Thymus (tissue), 11 donors: ENCODE measurements at regions not wholly inside any gene's neighbourhood (a gene's known extent, or its start where the extent isn't known, plus 50 kb on each side); places are given as distances from the start of the nearest gene placed in this dataset.

Experiments
- DNase-seq, 9 donors: peaks; one replicate each; pipeline ENCODE4 v3.0.0-alpha.2; 2013; ENCODE audit warnings: low spot score in 9 of 9, low read depth in 6 of 9, missing footprints in 1 of 9
- H3K27ac ChIP-seq, 2 donors: one replicate each; pipeline ENCODE4 v1.5.1; 2013; ENCODE audit warnings: control low read depth in 1 of 2, low read depth in 1 of 2, low read length in 1 of 2, mild to moderate bottlenecking in 1 of 2, moderate library complexity in 1 of 2
- H3K27me3 ChIP-seq, 2 donors: one replicate each; pipeline ENCODE4 v1.5.1; 2013; ENCODE audit warnings: low read length in 1 of 2; ENCODE audit not compliant: control insufficient read depth in 2 of 2, insufficient read depth in 1 of 2
- H3K36me3 ChIP-seq, 2 donors: one replicate each; pipeline ENCODE4 v1.5.1; 2013; ENCODE audit warnings: low read length in 1 of 2, mild to moderate bottlenecking in 1 of 2, moderate library complexity in 1 of 2; ENCODE audit not compliant: control insufficient read depth in 2 of 2, insufficient read depth in 2 of 2
- H3K4me1 ChIP-seq, 2 donors: one replicate each; pipeline ENCODE4 v1.5.1; 2013; ENCODE audit warnings: low read length in 2 of 2; ENCODE audit not compliant: control insufficient read depth in 2 of 2, insufficient read depth in 2 of 2
- H3K4me3 ChIP-seq, 2 donors: one replicate each; pipeline ENCODE4 v1.5.1; 2013; ENCODE audit warnings: low read length in 2 of 2, control low read depth in 1 of 2, mild to moderate bottlenecking in 1 of 2
- H3K9me3 ChIP-seq, 2 donors: one replicate each; pipeline ENCODE4 v1.5.1; 2013; ENCODE audit warnings: low read length in 1 of 2, mild to moderate bottlenecking in 1 of 2; ENCODE audit not compliant: control insufficient read depth in 2 of 2, insufficient read depth in 1 of 2
- WGBS: extraction: QIAGEN DNeasy Blood & Tissue Kit; methylation state at CpG from one replicate; pipeline ENCODE4 v1.1.7; 2013; 5-methylcytosine and 5-hydroxymethylcytosine counted together
- donor health status: healthy.

GRCh38 chr12:67420506-67420905 lies 151.3 kb downstream of the CAND1 start:
- Histone ChIP-seq H3K27ac (peak overlapping the region; percentile 15 to 18), H3K27me3 (no peaks in the 10 kb centered on the region), H3K4me1 (no peaks in the 10 kb centered on the region), H3K36me3 (no peaks in the 10 kb centered on the region), H3K4me3 (no peak overlapping the region), H3K9me3 (no peaks in the 10 kb centered on the region)
- WGBS, result 92% methylated on average over 3 of the region's 3 CpGs
- DNase-seq, result no peak

GRCh38 chr12:67422081-67422480 lies 152.9 kb downstream of the CAND1 start:
- 99% methylated on average over 3 of the region's 3 CpGs for WGBS
- no peak overlapping the region for H3K27ac ChIP-seq
- no peaks in the 10 kb centered on the region for H3K4me1 ChIP-seq
- no peaks in the 10 kb centered on the region for H3K9me3 ChIP-seq
- no peak overlapping the region for H3K4me3 ChIP-seq
- no peaks in the 10 kb centered on the region for H3K27me3 ChIP-seq
- H3K36me3 ChIP-seq, result no peaks in the 10 kb centered on the region
- no peak for DNase-seq

- no peak overlapping the region for H3K4me3 ChIP-seq
- no peaks in the 10 kb centered on the region for H3K9me3 ChIP-seq
- no peaks in the 10 kb centered on the region for H3K36me3 ChIP-seq
- H3K27ac ChIP-seq, result no peak overlapping the region
- no peaks in the 10 kb centered on the region for H3K27me3 ChIP-seq
- WGBS, result 95% methylated on average over 1 of the region's 1 CpG
- H3K4me1 ChIP-seq, result peaks cover 0 to 2% of the 10 kb centered on the region in 2 donors
- no peak for DNase-seq
Measured at GRCh38 chr12:67424784-67425183, 155.6 kb downstream of the CAND1 start.

- no peak overlapping the region for H3K4me3 ChIP-seq
- peaks cover 0 to 2% of the 10 kb centered on the region in 2 donors for H3K4me1 ChIP-seq
- H3K27ac ChIP-seq, result no peak overlapping the region
- WGBS, result 98% methylated on average over 1 of the region's 1 CpG
- H3K27me3 ChIP-seq, result no peaks in the 10 kb centered on the region
- no peaks in the 10 kb centered on the region for H3K9me3 ChIP-seq
- H3K36me3 ChIP-seq, result no peaks in the 10 kb centered on the region
- DNase-seq, result no peak
Measured at GRCh38 chr12:67425394-67425793, 156.2 kb downstream of the CAND1 start.

GRCh38 chr12:67426067-67426466 lies 156.9 kb downstream of the CAND1 start:
- H3K27ac ChIP-seq, result peak overlapping the region in 1 of 2 donors; percentile 67
- peaks cover 0 to 2% of the 10 kb centered on the region in 2 donors for H3K4me1 ChIP-seq
- H3K9me3 ChIP-seq, result no peaks in the 10 kb centered on the region
- no peaks in the 10 kb centered on the region for H3K36me3 ChIP-seq
- 91% methylated on average over 2 of the region's 2 CpGs for WGBS
- H3K4me3 ChIP-seq, result no peak overlapping the region
- no peaks in the 10 kb centered on the region for H3K27me3 ChIP-seq
- DNase-seq, result peak in 1 of 9 donors; percentile 41

GRCh38 chr12:67427336-67427735 lies 158.2 kb downstream of the CAND1 start:
- no peak overlapping the region for H3K4me3 ChIP-seq
- no peaks in the 10 kb centered on the region for H3K9me3 ChIP-seq
- H3K4me1 ChIP-seq, result peaks cover 0 to 2% of the 10 kb centered on the region in 2 donors
- DNase-seq, result no peak
- no peaks in the 10 kb centered on the region for H3K27me3 ChIP-seq
- no peaks in the 10 kb centered on the region for H3K36me3 ChIP-seq
- 98% methylated on average over 4 of the region's 4 CpGs for WGBS
- H3K27ac ChIP-seq, result no peak overlapping the region

- Histone ChIP-seq H3K4me3 (no peak overlapping the region), H3K36me3 (no peaks in the 10 kb centered on the region), H3K27me3 (no peaks in the 10 kb centered on the region), H3K9me3 (no peaks in the 10 kb centered on the region), H3K27ac (no peak overlapping the region), H3K4me1 (peaks cover 0 to 2% of the 10 kb centered on the region in 2 donors)
- 97% methylated on average over 2 of the region's 2 CpGs for WGBS
- DNase-seq, result no peak
Measured at GRCh38 chr12:67428431-67428830, 159.3 kb downstream of the CAND1 start.

- H3K36me3 ChIP-seq, result no peaks in the 10 kb centered on the region
- WGBS, result 91% methylated on average over 9 of the region's 9 CpGs
- no peak overlapping the region for H3K27ac ChIP-seq
- no peak for DNase-seq
- no peaks in the 10 kb centered on the region for H3K9me3 ChIP-seq
- H3K27me3 ChIP-seq, result no peaks in the 10 kb centered on the region
- no peak overlapping the region for H3K4me3 ChIP-seq
- peaks cover 0 to 2% of the 10 kb centered on the region in 2 donors for H3K4me1 ChIP-seq
Measured at GRCh38 chr12:67430708-67431335, 161.7 kb downstream of the CAND1 start.

GRCh38 chr12:67431411-67432020 lies 162.4 kb downstream of the CAND1 start:
- no peaks in the 10 kb centered on the region for H3K9me3 ChIP-seq
- H3K4me1 ChIP-seq, result peaks cover 0 to 2% of the 10 kb centered on the region in 2 donors
- H3K4me3 ChIP-seq, result no peak overlapping the region
- H3K27ac ChIP-seq, result no peak overlapping the region
- H3K27me3 ChIP-seq, result no peaks in the 10 kb centered on the region
- no peaks in the 10 kb centered on the region for H3K36me3 ChIP-seq
- no peak for DNase-seq
- WGBS, result 79% methylated on average over 6 of the region's 6 CpGs
